ENCODE measurements at regions not wholly inside any gene's neighbourhood (a gene's known extent, or its start where the extent isn't known, plus 50 kb on each side); places are given as distances from the start of the nearest gene placed in this dataset.

GRCh38 chr19:30215248-30215647 lies 156.9 kb upstream of the ZNF536 start:
- H3K4me1 ChIP-seq, result no peaks in the 10 kb centered on the region
- no peak overlapping the region for H3K27ac ChIP-seq
- H3K36me3 ChIP-seq, result no peaks in the 10 kb centered on the region
- DNase-seq, result no peak
- TF ChIP-seq CTCF (IDR thresholded peaks at IDR 0.05) (no peak), POLR2AphosphoS5 (IDR thresholded peaks at IDR 0.05) (no peak)
- 73 to 80% methylated on average over 3 of the region's 3 CpGs for WGBS, 2 donors
- peaks cover 0 to 4% (median 0%) of the 10 kb centered on the region in 4 donors for H3K27me3 ChIP-seq
- no peak for ATAC-seq (ENCODE audit: low FRiP score in 2 of 2)
- no peaks in the 10 kb centered on the region for H3K9me3 ChIP-seq
- no peak overlapping the region for H3K4me3 ChIP-seq

- Histone ChIP-seq H3K27ac (no peak overlapping the region), H3K4me3 (no peak overlapping the region), H3K9me3 (no peaks in the 10 kb centered on the region), H3K4me1 (no peaks in the 10 kb centered on the region), H3K36me3 (no peaks in the 10 kb centered on the region), H3K27me3 (peaks cover 0 to 4% (median 1%) of the 10 kb centered on the region in 4 donors)
- DNase-seq (no peak), ATAC-seq (ENCODE audit: low FRiP score in 2 of 2) (no peak)
- 92 to 93% methylated on average over 4 of the region's 4 CpGs for WGBS, 2 donors
- TF ChIP-seq CTCF (IDR thresholded peaks at IDR 0.05) (no peak), POLR2AphosphoS5 (IDR thresholded peaks at IDR 0.05) (no peak), POLR2A (IDR thresholded peaks at IDR 0.05) (no peak), EP300 (IDR thresholded peaks at IDR 0.05) (no peak)
Measured at GRCh38 chr19:30216453-30216852, 155.7 kb upstream of the ZNF536 start.

GRCh38 chr19:30217461-30217860 lies 154.7 kb upstream of the ZNF536 start:
- H3K4me3 ChIP-seq, result no peak overlapping the region

GRCh38 chr19:30219702-30220101 lies 152.5 kb upstream of the ZNF536 start:
- Histone ChIP-seq H3K4me3 (no peak overlapping the region), H3K9me3 (no peaks in the 10 kb centered on the region), H3K36me3 (no peaks in the 10 kb centered on the region), H3K4me1 (peaks cover 0 to 8% (median 4%) of the 10 kb centered on the region in 4 donors), H3K27ac (no peak overlapping the region), H3K27me3 (peaks cover 2 to 21% (median 11%) of the 10 kb centered on the region in 4 donors)
- WGBS, 2 donors, result 87 to 95% methylated on average over 5 of the region's 5 CpGs
- TF ChIP-seq CTCF (IDR thresholded peaks at IDR 0.05) (no peak), POLR2AphosphoS5 (IDR thresholded peaks at IDR 0.05) (no peak), POLR2A (IDR thresholded peaks at IDR 0.05) (no peak), EP300 (IDR thresholded peaks at IDR 0.05) (no peak)
- no peak for ATAC-seq (ENCODE audit: low FRiP score in 2 of 2)
- no peak for DNase-seq

More at GRCh38 chr19:30217461-30217860, 154.7 kb upstream of the ZNF536 start:
- no peak for DNase-seq
- WGBS, 2 donors, result 82 to 84% methylated on average over 5 of the region's 5 CpGs
- no peaks in the 10 kb centered on the region for H3K9me3 ChIP-seq
- no peak overlapping the region for H3K27ac ChIP-seq
- H3K4me1 ChIP-seq, result peaks cover 0 to 4% (median 1%) of the 10 kb centered on the region in 4 donors
- ATAC-seq (ENCODE audit: low FRiP score in 2 of 2), result no peak
- peaks cover under 1 to 11% (median 4%) of the 10 kb centered on the region in 4 donors for H3K27me3 ChIP-seq
- TF ChIP-seq CTCF (IDR thresholded peaks at IDR 0.05) (no peak), POLR2A (IDR thresholded peaks at IDR 0.05) (no peak), EP300 (IDR thresholded peaks at IDR 0.05) (no peak), POLR2AphosphoS5 (IDR thresholded peaks at IDR 0.05) (no peak)
- no peaks in the 10 kb centered on the region for H3K36me3 ChIP-seq

DNA sequence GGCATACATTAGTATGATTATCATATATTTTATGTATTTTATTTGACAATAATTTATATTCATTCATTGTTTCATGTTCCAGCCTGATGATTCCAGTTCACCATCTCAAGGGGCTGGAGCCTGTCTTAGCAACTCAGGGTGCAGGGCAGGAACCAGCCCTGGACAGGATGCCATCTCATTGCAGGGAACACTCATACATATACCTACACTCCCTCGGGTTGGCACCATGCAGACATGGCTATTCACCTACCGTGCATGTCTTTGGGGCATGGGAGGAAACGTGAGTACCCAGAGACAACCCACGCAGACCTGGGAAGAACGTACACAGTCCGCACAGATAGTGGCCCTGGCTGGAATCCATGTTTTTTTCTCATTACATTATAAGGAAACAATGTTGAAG lies 151.0 kb upstream of the ZNF536 start:
- ATAC-seq (ENCODE audit: low FRiP score in 2 of 2), result no peak
- no peak for TF ChIP-seq POLR2AphosphoS5 (IDR thresholded peaks at IDR 0.05)
- TF ChIP-seq EP300 (IDR thresholded peaks at IDR 0.05), result no peak
- TF ChIP-seq POLR2A (IDR thresholded peaks at IDR 0.05), result no peak
- TF ChIP-seq CTCF (IDR thresholded peaks at IDR 0.05), result no peak
- Histone ChIP-seq H3K9me3 (no peaks in the 10 kb centered on the region), H3K4me3 (no peak overlapping the region), H3K36me3 (no peaks in the 10 kb centered on the region), H3K27me3 (peaks cover 2 to 34% (median 22%) of the 10 kb centered on the region in 4 donors), H3K4me1 (peaks cover 12 to 21% (median 15%) of the 10 kb centered on the region in 4 donors), H3K27ac (no peak overlapping the region)
- DNase-seq, result no peak
- WGBS, 2 donors, result 79 to 88% methylated on average over 6 of the region's 6 CpGs

Measured in upper lobe of left lung (tissue), 6 donors.